ENCODE measurements at regions not wholly inside any gene's neighbourhood (a gene's known extent, or its start where the extent isn't known, plus 50 kb on each side); places are given as distances from the start of the nearest gene placed in this dataset.

DNA sequence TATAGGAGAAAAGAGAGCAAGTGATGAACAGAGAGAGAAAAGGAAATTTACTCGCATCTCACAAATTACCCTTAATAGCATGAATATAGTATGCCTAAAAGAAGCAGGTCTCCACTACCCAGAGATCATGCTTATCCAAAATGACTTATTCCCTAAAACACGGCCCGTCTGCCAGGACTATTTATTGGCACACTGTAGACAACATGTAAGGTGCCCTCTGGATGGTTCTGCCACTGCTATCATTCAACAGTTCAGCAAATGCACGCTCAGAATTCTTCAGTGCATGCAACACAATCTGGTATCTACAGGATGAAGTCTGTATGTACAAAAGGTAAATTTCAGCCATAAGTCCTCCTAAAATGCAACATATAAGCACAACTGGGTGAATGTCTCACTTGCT is 465.8 kb downstream of the SHQ1 start:
- TF ChIP-seq, protein P1, sequence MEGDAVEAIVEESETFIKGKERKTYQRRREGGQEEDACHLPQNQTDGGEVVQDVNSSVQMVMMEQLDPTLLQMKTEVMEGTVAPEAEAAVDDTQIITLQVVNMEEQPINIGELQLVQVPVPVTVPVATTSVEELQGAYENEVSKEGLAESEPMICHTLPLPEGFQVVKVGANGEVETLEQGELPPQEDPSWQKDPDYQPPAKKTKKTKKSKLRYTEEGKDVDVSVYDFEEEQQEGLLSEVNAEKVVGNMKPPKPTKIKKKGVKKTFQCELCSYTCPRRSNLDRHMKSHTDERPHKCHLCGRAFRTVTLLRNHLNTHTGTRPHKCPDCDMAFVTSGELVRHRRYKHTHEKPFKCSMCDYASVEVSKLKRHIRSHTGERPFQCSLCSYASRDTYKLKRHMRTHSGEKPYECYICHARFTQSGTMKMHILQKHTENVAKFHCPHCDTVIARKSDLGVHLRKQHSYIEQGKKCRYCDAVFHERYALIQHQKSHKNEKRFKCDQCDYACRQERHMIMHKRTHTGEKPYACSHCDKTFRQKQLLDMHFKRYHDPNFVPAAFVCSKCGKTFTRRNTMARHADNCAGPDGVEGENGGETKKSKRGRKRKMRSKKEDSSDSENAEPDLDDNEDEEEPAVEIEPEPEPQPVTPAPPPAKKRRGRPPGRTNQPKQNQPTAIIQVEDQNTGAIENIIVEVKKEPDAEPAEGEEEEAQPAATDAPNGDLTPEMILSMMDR (IDR thresholded peaks at IDR 0.05; ENCODE audit: insufficient read depth, low read length, poor library complexity, severe bottlenecking): no peak
- no peak for TF ChIP-seq EZH2phosphoT487 (conservative IDR thresholded peaks at IDR 0.05; ENCODE audit: low read length)

All from SU-DHL-6 (cell line).